HG02852 (cell line): ENCODE measurements at regions not wholly inside any gene's neighbourhood (a gene's known extent, or its start where the extent isn't known, plus 50 kb on each side); places are given as distances from the start of the nearest gene placed in this dataset.
A peak's percentile ranks its signal among the peaks of the same experiment; 100 is the strongest.

Source experiments
- ATAC-seq: cut with Tn5 transposase; IDR thresholded peaks from one replicate; pipeline ENCODE4 v1.9.1; 2021; ENCODE audit warnings: mild to moderate bottlenecking, moderate library complexity; ENCODE audit not compliant: unreplicated experiment

- no peak for ATAC-seq
Observed at GRCh38 chr15:62625429-62626033, 417.0 kb upstream of the TPM1 start.

- no peak for ATAC-seq
Observed at GRCh38 chr15:62626903-62627302, 415.6 kb upstream of the TPM1 start.

GRCh38 chr15:62631076-62631724 is 411.3 kb upstream of the TPM1 start:
- no peak for ATAC-seq

- no peak for ATAC-seq
Observed at GRCh38 chr15:62636823-62637573, 405.5 kb upstream of the TPM1 start.

- no peak for ATAC-seq
Observed at GRCh38 chr15:62637574-62637897, 405.0 kb upstream of the TPM1 start.

GRCh38 chr15:62637950-62638619 is 404.5 kb upstream of the TPM1 start:
- ATAC-seq: no peak

GRCh38 chr15:62639432-62639831 is 403.1 kb upstream of the TPM1 start:
- no peak for ATAC-seq

GRCh38 chr15:62639906-62640605 is 402.5 kb upstream of the TPM1 start:
- ATAC-seq: no peak

GRCh38 chr15:62641825-62642224 is 400.7 kb upstream of the TPM1 start:
- ATAC-seq: no peak

GRCh38 chr15:62643572-62643971 is 399.0 kb upstream of the TPM1 start:
- no peak for ATAC-seq

GRCh38 chr15:62644216-62644888 is 398.2 kb upstream of the TPM1 start:
- ATAC-seq: no peak

- ATAC-seq: no peak
Observed at GRCh38 chr15:62644889-62645742, 397.4 kb upstream of the TPM1 start.

GRCh38 chr15:62647202-62647842 is 395.2 kb upstream of the TPM1 start:
- no peak for ATAC-seq

- ATAC-seq: no peak
Observed at GRCh38 chr15:62647843-62648505, 394.6 kb upstream of the TPM1 start.

GRCh38 chr15:62648954-62649353 is 393.6 kb upstream of the TPM1 start:
- no peak for ATAC-seq

- peak; percentile 94 for ATAC-seq
Observed at GRCh38 chr15:62649793-62650420, 392.6 kb upstream of the TPM1 start.

- no peak for ATAC-seq
Observed at GRCh38 chr15:62653122-62653521, 389.4 kb upstream of the TPM1 start.

GRCh38 chr15:62656071-62656470 is 386.5 kb upstream of the TPM1 start:
- no peak for ATAC-seq
